ENCODE measurements at regions not wholly inside any gene's neighbourhood (a gene's known extent, or its start where the extent isn't known, plus 50 kb on each side); places are given as distances from the start of the nearest gene placed in this dataset.

DNA sequence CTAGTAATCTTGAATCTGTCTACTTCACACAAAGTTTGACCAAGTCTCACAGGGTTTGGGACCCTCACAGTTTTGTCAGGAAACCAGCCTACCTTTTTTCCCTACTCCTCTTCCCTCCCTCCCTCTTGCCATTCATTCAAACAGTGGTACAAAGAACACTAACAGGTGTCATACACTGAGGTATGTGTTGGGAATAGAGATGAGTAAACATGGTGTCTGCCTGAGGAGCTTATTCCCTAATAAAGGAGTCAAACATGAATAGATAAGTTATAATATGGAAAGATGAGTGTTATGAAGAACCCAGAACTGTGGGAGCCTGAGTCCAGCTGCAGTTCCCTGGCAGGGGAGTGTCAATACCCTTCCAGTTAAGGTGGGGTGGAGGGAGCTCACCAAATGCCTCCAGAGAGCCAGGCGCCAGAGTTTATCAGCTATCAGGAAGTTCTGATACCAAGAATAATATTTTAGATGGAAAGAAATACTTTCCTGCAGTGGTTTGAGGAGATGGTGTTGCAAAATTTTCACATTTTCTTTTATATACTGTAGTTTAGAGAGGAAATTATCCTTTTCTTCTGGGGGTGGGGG lies 183.4 kb upstream of the NR3C1 start:
- no peak for DNase-seq (ENCODE audit: low spot score)

- DNase-seq (ENCODE audit: low spot score), result no peak
Observed at GRCh38 chr5:143585970-143586369, 182.5 kb upstream of the NR3C1 start.

DNA sequence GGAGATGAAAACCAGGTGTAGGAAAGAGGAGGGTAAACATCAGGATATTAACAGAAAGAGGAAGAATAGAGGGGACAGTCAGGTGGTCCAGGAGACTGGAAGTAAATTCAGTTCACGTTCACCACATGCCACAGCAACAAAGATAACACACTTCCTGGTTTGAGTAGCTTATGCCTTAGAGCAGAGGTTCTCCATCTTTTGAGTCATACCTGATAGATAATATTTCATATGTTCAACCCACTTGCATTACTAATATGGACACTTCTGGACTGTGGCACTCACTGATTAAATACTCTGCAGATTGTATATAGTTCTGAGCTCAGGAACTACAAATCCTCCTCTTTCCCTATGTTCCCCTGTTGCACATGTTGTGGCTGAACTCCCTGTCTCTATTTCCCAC lies 179.9 kb upstream of the NR3C1 start:
- no peak for DNase-seq (ENCODE audit: low spot score)

DNA sequence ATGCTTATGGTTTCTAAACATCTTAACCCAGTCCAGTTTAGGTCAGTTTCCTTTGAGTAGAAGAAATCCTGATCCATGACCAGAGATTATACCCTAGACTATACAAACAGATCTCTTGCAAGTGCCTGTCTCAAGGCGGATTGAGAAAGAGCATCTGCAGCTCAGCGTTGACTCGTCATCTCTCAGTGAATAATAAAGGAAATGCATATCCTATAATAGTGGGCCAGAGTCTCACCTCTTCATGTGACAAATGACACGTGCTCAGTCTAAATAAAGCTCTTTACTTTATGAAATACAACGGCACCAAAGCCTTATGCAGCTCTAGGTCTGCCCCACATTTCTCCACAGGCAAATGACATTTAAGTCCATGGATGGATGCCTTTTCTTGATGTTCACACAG lies 179.4 kb upstream of the NR3C1 start:
- DNase-seq (ENCODE audit: low spot score), result no peak

- DNase-seq (ENCODE audit: low spot score), result no peak
Observed at GRCh38 chr5:143582176-143582575, 178.7 kb upstream of the NR3C1 start.

- DNase-seq (ENCODE audit: low spot score), result no peak
Observed at GRCh38 chr5:143581649-143582048, 178.2 kb upstream of the NR3C1 start.

DNA sequence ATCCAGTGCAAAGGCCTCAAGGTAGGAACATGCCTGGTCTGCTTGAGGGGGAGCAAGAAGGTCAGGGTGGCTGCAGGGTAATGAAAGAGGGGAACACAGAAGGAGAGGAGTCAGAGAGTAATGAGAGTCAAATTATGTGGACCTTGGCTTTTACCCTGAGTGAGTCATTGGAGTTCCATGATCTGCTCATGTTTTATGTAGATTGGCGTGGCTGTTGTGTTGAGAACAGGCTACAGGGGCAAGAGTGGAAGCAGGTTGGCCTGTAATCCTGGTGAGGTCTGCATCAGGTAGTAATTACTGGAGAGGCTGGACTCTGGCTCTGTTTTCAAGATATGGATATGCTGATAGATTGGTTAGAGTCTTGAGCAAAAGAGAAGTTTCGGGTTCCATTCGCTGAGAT lies 177.7 kb upstream of the NR3C1 start:
- no peak for DNase-seq (ENCODE audit: low spot score)

- DNase-seq (ENCODE audit: low spot score), result no peak
Observed at GRCh38 chr5:143576711-143577484, 173.4 kb upstream of the NR3C1 start.

DNA sequence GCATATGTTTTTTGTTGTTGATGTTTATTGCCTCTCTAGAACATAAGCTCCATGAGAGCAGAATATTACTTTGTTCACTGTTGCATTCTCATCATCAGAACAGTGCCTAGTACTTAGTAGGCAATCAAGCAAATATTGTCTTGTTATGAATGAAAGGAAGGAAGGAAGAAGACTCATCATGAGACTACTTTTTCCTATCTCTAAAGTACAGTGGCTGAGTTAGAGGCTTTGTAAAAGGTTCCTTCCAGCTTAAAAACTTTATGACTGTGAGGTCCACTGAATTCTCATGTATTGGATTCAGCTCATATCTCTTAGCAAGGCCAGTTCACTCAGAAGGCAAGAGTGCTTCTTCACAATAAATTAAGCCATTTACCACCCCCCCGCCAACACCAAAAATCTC lies 171.8 kb upstream of the NR3C1 start:
- no peak for DNase-seq (ENCODE audit: low spot score)

DNA sequence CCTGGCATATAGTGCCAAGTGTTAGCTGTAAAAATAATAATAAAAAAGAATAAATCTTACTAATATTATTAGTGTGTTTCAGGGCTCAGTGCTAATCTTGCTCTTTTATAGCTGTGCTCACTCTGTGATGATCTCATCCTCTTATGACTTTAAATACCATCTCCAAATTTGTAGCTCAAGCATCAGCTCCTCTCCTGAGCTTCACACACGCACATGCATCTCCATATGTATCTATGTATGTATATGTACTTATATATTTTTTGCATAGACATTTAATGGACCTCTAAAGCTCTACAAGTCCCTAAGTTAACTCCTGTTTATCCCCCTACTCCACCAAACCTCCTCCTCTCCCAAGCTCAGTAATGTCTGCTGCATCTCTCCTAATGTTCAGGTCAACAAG lies 170.8 kb upstream of the NR3C1 start:
- DNase-seq (ENCODE audit: low spot score), result no peak

DNA sequence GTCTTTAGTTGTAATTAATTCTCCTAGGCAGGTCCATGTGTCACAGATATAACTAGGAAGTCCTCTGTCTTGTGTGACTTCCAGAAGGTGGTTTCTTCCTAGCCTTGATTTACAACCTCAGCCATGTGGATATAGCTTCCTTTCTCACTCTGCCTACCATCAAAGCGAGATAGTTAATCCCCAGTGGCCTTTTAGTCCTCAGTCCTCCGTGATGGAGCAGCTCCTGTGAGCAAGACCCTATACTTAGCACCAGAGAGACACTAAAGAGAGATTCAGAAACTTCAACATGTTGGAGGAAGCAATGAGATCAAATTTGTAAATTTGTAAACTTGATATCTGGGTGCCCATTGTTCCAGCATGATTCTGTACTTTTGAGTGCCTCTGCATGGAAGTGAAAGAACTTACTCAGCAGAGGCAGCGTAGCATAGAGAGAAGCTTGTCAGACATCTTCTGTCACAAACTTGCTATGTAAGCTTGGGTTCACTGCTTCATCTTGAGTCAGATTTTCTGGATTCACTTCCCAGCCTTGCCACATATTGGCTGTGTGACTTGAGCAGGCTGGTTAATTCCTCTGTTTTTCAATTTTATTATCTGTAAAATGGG lies 170.2 kb upstream of the NR3C1 start:
- no peak for DNase-seq (ENCODE audit: low spot score)

- DNase-seq (ENCODE audit: low spot score), result no peak
Observed at GRCh38 chr5:143572671-143573070, 169.2 kb upstream of the NR3C1 start.

DNA sequence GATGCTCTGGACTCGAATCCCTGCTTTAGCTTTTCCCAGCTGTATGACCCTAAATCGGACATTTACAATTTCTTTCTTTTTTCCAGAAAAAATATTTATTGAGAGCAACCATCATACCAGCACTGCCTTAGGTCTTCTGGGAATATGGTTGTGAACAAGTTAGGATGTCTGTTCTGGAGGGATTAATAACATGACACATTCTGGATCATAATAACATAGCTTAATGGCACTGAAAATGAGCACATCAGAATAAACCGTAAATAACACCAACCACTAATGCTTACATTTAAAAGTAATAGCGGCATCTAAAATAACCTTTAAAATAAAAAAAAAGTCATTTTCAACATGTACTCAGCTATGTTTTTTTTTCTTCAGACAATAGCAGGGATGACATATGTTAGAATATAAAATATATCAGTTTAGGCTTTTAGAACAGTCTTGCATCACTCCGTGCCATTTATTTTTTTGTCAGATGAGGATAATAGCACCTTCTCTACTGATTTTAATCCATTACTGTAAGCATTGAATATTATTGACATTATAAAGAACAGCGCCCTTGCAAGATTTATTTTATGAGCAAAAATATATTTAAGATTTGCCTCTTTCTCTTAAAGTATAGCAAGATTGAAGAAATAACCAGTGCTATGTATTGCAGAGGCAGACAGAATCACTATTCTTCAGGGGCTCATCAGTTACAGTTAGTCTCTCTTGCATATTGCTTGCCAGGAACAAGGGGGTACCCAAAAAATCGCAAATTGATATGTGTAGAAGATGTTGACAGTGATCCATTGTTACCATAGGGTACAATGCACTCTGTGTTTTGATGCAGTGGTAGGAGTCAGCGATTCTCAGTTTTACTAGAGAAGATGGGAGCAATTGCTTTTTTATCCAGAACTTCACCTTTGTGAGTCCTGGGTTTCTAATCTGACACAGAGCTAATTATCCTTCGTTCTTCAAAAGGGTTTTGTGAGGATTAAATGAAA lies 168.4 kb upstream of the NR3C1 start:
- no peak for DNase-seq (ENCODE audit: low spot score)

- DNase-seq (ENCODE audit: low spot score), result no peak
Observed at GRCh38 chr5:143570989-143571388, 167.5 kb upstream of the NR3C1 start.

DNA sequence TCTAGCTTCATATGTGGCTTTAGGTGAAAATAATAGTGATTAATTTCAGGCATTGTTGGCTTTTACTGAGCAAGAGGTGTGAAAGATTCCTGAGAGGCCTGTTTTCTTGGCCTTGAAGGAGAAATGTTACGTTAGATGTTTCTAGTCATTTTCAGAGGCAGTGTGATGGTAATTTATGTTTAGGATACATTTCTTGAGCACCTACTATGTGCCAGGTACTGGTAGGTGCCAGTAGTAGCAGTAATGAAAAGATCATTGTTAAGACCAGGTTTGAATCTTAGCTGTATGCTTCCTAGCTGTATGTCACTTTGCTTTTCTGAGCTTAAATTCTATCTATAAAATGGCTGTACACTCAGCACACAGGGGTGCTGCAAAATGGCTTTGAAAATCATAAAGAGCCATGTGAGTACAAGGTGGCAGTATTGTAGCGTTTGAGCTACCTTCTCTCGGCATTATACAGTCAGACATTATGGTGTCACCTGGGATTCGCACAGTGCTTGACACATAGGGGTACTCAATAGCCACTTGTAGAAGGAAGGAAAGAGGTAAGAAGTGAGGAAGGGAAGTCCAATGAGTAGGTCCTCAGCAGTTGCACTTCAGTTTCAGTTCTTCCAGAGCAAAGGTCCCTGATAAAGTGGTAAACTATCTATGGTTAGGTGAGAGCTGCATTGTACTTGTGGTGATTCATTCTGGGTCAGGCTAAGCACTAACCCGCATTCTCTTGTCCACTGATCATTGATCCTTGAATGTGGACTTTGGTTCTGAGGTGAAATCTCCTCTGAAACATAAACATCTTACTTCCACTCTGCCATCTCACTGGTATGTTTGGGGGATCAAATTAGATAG lies 166.5 kb upstream of the NR3C1 start:
- DNase-seq (ENCODE audit: low spot score), result no peak

GRCh38 chr5:143569213-143569701 lies 165.8 kb upstream of the NR3C1 start:
- DNase-seq (ENCODE audit: low spot score), result no peak

DNA sequence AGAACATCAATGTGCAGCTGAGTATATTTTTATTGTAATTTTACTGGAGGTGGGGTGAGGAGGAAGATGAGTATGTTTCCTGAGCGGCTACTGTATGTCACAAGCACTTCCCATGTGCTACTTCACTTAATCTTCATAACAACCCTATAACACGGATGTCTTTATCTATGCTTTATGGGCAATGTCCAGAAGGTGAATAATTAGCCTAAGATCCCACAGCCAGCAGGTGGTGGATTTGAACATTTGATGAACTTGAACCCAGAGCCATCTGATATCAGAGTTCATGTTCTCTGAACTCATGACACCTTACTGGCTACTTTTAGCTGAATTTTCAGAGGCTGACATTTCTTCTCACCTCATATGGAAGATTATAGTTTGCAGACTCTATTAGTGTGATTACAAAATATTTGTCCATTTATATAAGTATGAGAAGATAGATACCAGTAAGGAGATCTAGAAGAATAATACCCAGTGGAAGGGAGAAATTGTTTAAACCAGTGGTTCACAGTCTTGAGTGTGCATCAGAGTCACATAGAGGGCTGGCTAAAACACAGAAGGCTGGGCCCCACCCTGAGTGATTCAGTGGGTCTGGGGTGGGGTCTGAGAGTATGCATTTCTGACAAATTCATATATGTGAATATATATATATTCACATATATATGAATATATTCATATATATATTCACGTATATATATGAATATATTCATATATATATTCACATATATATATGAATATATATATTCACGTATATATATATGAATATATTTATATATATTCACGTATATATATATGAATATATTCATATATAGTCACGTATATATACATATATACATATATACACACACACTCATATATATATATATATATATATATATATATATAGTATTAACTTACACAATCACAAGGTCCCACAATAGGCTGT lies 164.4 kb upstream of the NR3C1 start:
- DNase-seq (ENCODE audit: low spot score), result no peak

DNA sequence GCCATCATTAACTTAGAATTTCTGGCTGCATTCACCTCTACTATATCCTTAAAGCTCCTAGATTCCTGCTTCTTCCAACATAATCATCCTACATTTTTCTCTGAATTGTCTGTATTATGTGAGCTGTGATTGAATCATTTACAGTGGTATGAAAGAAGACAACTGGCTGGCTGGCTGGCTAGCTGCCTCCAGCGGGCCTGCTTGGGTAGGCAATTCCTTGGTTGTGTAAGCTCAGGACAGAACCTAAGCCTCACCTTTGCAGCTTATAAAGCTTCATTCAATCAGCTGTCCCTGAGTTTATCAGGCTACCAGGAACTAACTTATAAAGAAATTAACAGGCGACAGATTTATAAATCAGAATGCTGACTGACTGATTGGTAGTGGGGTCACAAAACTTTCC lies 162.7 kb upstream of the NR3C1 start:
- DNase-seq (ENCODE audit: low spot score), result no peak

DNA sequence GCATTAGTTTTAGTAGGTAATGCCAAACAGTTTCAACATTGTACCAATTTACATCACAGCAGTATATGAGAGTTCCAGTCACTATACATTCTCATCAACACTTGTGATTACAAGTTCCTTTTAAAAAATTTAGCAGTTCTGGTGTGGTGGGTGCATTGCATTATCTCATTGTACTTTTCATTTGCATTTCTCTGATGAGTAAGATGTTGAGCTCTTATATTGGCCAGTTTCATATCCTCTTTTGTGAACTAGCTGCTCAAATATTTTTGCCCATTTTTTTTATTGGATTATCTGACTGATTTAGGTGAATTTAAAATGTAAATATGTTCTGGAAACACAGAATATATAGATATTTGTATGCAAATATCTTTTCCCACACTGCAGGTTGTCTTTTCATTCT lies 160.9 kb upstream of the NR3C1 start:
- no peak for DNase-seq (ENCODE audit: low spot score)

- peak; percentile 75 for DNase-seq (ENCODE audit: low spot score)
Observed at GRCh38 chr5:143562935-143563334, 159.4 kb upstream of the NR3C1 start.

Measured in H4 (cell line).